Ovary (tissue), 1 donor: ENCODE measurements at regions not wholly inside any gene's neighbourhood (a gene's known extent, or its start where the extent isn't known, plus 50 kb on each side); places are given as distances from the start of the nearest gene placed in this dataset.

Source experiments
- EP300 ChIP-seq: sonication (generic); formaldehyde crosslinking; IDR thresholded peaks from one replicate; pipeline ENCODE4 v1.6.1; 2017; ENCODE audit warnings: antibody characterized with exemption
- POLR2A ChIP-seq: fragments of 450-650 bp; IDR thresholded peaks from one replicate; pipeline ENCODE4 v1.6.1; 2017; ENCODE audit warnings: antibody characterized with exemption, mild to moderate bottlenecking, moderate library complexity

DNA sequence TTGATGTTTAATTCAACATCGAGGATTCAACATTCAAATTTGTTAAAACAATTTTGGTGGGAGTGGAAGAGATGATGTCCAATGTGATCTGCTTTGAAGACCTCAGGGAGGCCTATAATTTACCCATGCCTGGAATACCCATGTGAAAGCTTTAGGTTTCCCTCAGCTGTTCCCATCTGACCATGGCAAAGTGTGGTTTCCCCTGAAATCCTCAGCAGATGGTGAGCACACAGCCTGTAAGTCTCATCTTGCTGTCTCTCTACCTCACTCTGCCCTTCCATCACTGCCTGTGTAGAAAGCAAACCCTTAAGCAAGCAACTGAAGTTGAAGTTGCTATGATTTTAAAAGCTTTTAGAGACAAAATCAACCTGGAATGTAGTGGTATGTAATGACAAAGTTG, 80.1 kb upstream of the ATF3 start:
- TF ChIP-seq POLR2A: no peak
- no peak for TF ChIP-seq EP300
